Erythroblast (primary cell): ENCODE measurements at regions not wholly inside any gene's neighbourhood (a gene's known extent, or its start where the extent isn't known, plus 50 kb on each side); places are given as distances from the start of the nearest gene placed in this dataset.
"Not testable (repeated sequence)": the region's sequence is repeated elsewhere in the genome, so short reads cannot be mapped to it uniquely, and the experiment has no call there.

Source experiments
- GATA1 ChIP-seq: IDR thresholded peaks from 2 replicates; pipeline ENCODE4 v1.6.1; 2011; ENCODE audit warnings: low read depth, mild to moderate bottlenecking, control low read depth, low read length, moderate library complexity
- POLR2A ChIP-seq: IDR thresholded peaks from 2 replicates; pipeline ENCODE4 v1.6.1; 2011; ENCODE audit warnings: mild to moderate bottlenecking, low read length

DNA sequence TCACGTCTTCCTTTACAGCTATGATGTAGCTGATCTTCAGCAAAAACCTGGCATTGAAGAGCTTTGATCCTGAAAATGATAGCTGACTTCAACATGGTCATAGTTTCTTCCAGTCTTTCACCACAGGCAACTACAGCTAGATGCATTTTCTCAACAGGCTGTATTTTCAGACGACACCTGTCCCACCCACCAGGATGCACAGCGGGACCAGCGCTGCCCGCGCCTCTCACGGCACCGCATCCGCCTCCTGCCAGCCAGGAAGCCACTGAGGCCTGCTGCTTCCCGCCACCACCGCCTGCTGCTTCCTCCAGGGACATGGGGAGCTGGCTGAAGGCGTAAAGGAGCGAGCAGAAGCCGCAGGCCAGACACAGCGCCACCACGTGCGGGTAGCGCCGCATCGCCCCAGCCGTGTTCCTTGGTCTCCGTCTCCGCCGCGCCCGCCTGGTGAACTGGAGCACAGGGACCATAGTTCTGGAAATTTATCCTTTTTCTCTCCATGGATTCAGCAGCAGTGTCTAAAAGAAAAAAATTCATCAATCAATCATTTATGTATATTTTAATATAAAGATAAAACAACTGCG, 456.3 kb downstream of the TUBA3C start:
- not testable (repeated sequence) for TF ChIP-seq POLR2A, GATA1
